D721Med (cell line): ENCODE measurements at regions not wholly inside any gene's neighbourhood (a gene's known extent, or its start where the extent isn't known, plus 50 kb on each side); places are given as distances from the start of the nearest gene placed in this dataset.

Experiments
- DNase-seq: peaks from one replicate; pipeline ENCODE4 v3.0.0; 2011; ENCODE audit warnings: low spot score; ENCODE audit not compliant: insufficient read length
- FAIRE-seq: peaks from 2 replicates; lab custom pipeline; 2011; peaks lifted over from hg19 to GRCh38; lab: Jason Lieb, UNC
- CTCF ChIP-seq: IDR thresholded peaks from 2 replicates; pipeline ENCODE4 v1.5.1; 2012; ENCODE audit warnings: mild to moderate bottlenecking, control low read depth; ENCODE audit not compliant: insufficient read depth; ENCODE audit errors: missing control alignments

- DNase-seq (no peak), FAIRE-seq (no peak)
- no peak for TF ChIP-seq CTCF
Observed at GRCh38 chr17:45660474-45660873, 123.6 kb upstream of the CRHR1 start.

- no peak for TF ChIP-seq CTCF
- no peak for DNase-seq
- FAIRE-seq, result no peak
Observed at GRCh38 chr17:45662432-45662831, 121.7 kb upstream of the CRHR1 start.

GRCh38 chr17:45663772-45664171 is 120.3 kb upstream of the CRHR1 start:
- TF ChIP-seq CTCF, result no peak
- DNase-seq, result no peak
- FAIRE-seq, result no peak

- FAIRE-seq (no peak), DNase-seq (no peak)
- TF ChIP-seq CTCF, result no peak
Observed at GRCh38 chr17:45664921-45665320, 119.2 kb upstream of the CRHR1 start.

- FAIRE-seq, result no peak
- TF ChIP-seq CTCF, result peak; percentile 52
- no peak for DNase-seq
Observed at GRCh38 chr17:45666046-45666600, 118.0 kb upstream of the CRHR1 start.

- DNase-seq (no peak), FAIRE-seq (no peak)
- TF ChIP-seq CTCF, result no peak
Observed at GRCh38 chr17:45666641-45667040, 117.5 kb upstream of the CRHR1 start.

- DNase-seq (no peak), FAIRE-seq (no peak)
- no peak for TF ChIP-seq CTCF
Observed at GRCh38 chr17:45667591-45668171, 116.4 kb upstream of the CRHR1 start.
